CD4-positive, alpha-beta T cell (primary cell): ENCODE measurements at regions not wholly inside any gene's neighbourhood (a gene's known extent, or its start where the extent isn't known, plus 50 kb on each side); places are given as distances from the start of the nearest gene placed in this dataset.
"Not testable (repeated sequence)": the region's sequence is repeated elsewhere in the genome, so short reads cannot be mapped to it uniquely, and the experiment has no call there.

Source experiments
- ATAC-seq: fragments of 200-7000 bp; cut with Tn5 transposase; one replicate; pipeline ENCODE4 v1.10.0; 2022; ENCODE audit warnings: mild to moderate bottlenecking; ENCODE audit not compliant: poor library complexity
- CTCF ChIA-PET: fragments of 350-600 bp; sonication (Branson Sonifier 250); formaldehyde crosslinking; loops from one replicate; lab custom pipeline; 2021; ENCODE audit warnings: antibody characterized with exemption, inconsistent platforms; lab: Charles Lee
- POLR2A ChIA-PET: fragments of 350-600 bp; sonication (Branson Sonifier 250); formaldehyde crosslinking; loops from one replicate; lab custom pipeline; 2021; ENCODE audit warnings: antibody characterized with exemption, inconsistent platforms; lab: Charles Lee
- DNase-seq, 14 experiments: peaks; one replicate each; pipeline ENCODE4 v3.0.0-alpha.2; 2013 to 2020; ENCODE audit warnings: mixed read lengths in 2 of 14
- H3K27ac ChIP-seq, 2 donors: one replicate each; pipeline versions ENCODE4 v1.5.1 to v1.7.0; 2013; ENCODE audit warnings: low read length in 2 of 2, low read depth in 1 of 2, mild to moderate bottlenecking in 1 of 2
- H3K27me3 ChIP-seq, 2 experiments: 1 replicate in 1 of 2; 2 replicates in 1 of 2; pipeline versions ENCODE4 v1.6.1 to v1.7.0; 2013; ENCODE audit warnings: low read length in 2 of 2, control low read depth in 1 of 2, mild to moderate bottlenecking in 1 of 2, moderate library complexity in 1 of 2; ENCODE audit not compliant: insufficient read depth in 2 of 2, control insufficient read depth in 1 of 2
- H3K36me3 ChIP-seq: one replicate; pipeline ENCODE4 v1.6.1; 2013; ENCODE audit warnings: low read length, control low read depth; ENCODE audit not compliant: insufficient read depth
- H3K4me1 ChIP-seq: one replicate; pipeline ENCODE4 v1.6.1; 2013; ENCODE audit warnings: low read length, control low read depth; ENCODE audit not compliant: insufficient read depth
- H3K4me3 ChIP-seq: one replicate; pipeline ENCODE4 v1.5.1; 2013; ENCODE audit warnings: mild to moderate bottlenecking, low read length, moderate library complexity
- H3K9me3 ChIP-seq, 2 experiments: 1 replicate in 1 of 2; 2 replicates in 1 of 2; pipeline versions ENCODE4 v1.6.1 to v1.7.0; 2013; ENCODE audit warnings: low read length in 2 of 2, mild to moderate bottlenecking in 2 of 2, control low read depth in 1 of 2, moderate library complexity in 1 of 2; ENCODE audit not compliant: control insufficient read depth in 1 of 2, insufficient read depth in 1 of 2
- H3K27ac Mint-ChIP-seq: one replicate; pipeline ENCODE4 v1.8.0; 2020; ENCODE audit warnings: mixed read lengths
- H3K27me3 Mint-ChIP-seq: one replicate; pipeline ENCODE4 v1.8.0; 2021; ENCODE audit warnings: mixed read lengths
- H3K36me3 Mint-ChIP-seq: one replicate; pipeline ENCODE4 v1.8.0; 2021; ENCODE audit warnings: low read depth, mixed read lengths
- H3K4me1 Mint-ChIP-seq: one replicate; pipeline ENCODE4 v1.8.0; 2021; ENCODE audit warnings: low read depth, mixed read lengths
- H3K4me3 Mint-ChIP-seq: one replicate; pipeline ENCODE4 v1.8.0; 2020; ENCODE audit warnings: mild to moderate bottlenecking, mixed read lengths
- H3K9me3 Mint-ChIP-seq: one replicate; pipeline ENCODE4 v1.8.0; 2020; ENCODE audit warnings: mixed read lengths
- intact Hi-C, 2 experiments: fragments of 100-400 bp; cut with DNase I in 1 of 2; cut with micrococcal nuclease in 1 of 2; formaldehyde crosslinking; loops; one replicate each; pipeline versions ENCODE4 v1.15.1 to v1.9.0; 2023 to 2025; cut with DNase I, micrococcal nuclease
- TF ChIP-seq, protein P1 (sequence below): fragments of 200-600 bp; IDR thresholded peaks from one replicate; pipeline ENCODE4 v1.8.0; 2022; ENCODE audit warnings: antibody characterized with exemption, mild to moderate bottlenecking

GRCh38 chr10:64699244-64699643, 1178.0 kb downstream of the REEP3 start:
- TF ChIP-seq, protein P1, sequence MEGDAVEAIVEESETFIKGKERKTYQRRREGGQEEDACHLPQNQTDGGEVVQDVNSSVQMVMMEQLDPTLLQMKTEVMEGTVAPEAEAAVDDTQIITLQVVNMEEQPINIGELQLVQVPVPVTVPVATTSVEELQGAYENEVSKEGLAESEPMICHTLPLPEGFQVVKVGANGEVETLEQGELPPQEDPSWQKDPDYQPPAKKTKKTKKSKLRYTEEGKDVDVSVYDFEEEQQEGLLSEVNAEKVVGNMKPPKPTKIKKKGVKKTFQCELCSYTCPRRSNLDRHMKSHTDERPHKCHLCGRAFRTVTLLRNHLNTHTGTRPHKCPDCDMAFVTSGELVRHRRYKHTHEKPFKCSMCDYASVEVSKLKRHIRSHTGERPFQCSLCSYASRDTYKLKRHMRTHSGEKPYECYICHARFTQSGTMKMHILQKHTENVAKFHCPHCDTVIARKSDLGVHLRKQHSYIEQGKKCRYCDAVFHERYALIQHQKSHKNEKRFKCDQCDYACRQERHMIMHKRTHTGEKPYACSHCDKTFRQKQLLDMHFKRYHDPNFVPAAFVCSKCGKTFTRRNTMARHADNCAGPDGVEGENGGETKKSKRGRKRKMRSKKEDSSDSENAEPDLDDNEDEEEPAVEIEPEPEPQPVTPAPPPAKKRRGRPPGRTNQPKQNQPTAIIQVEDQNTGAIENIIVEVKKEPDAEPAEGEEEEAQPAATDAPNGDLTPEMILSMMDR = no peak

GRCh38 chr10:64702086-64702485, 1180.9 kb downstream of the REEP3 start:
- intact Hi-C loops, H3K27me3 Mint-ChIP-seq, DNase-seq, H3K9me3 ChIP-seq, H3K27ac ChIP-seq, H3K4me3 ChIP-seq, H3K36me3 ChIP-seq, H3K9me3 Mint-ChIP-seq, CTCF ChIA-PET, H3K27me3 ChIP-seq, H3K27ac Mint-ChIP-seq, H3K36me3 Mint-ChIP-seq, H3K4me3 Mint-ChIP-seq, ATAC-seq, H3K4me1 Mint-ChIP-seq, H3K4me1 ChIP-seq: not testable (repeated sequence)
- POLR2A ChIA-PET = interaction anchor here (0.6 kb wide), 1 partner anchor 106 kb away, joined by 3 read pairs; no protein-coding TSS in a partner anchor

More at GRCh38 chr10:64699244-64699643, 1178.0 kb downstream of the REEP3 start:
- POLR2A ChIA-PET = no interaction called here
- ATAC-seq (no peak), DNase-seq (no peak)
- H3K27ac Mint-ChIP-seq = no peak overlapping the region
- no peaks in the 10 kb centered on the region for H3K4me1 Mint-ChIP-seq
- Histone ChIP-seq H3K36me3 (no peaks in the 10 kb centered on the region), H3K9me3 (no peaks in the 10 kb centered on the region), H3K4me3 (no peak overlapping the region), H3K4me1 (no peaks in the 10 kb centered on the region), H3K27ac (no peak overlapping the region), H3K27me3 (no peaks in the 10 kb centered on the region)
- H3K27me3 Mint-ChIP-seq = no peaks in the 10 kb centered on the region
- intact Hi-C loops = no loop called here
- H3K9me3 Mint-ChIP-seq = peaks cover 2% of the 10 kb centered on the region
- H3K36me3 Mint-ChIP-seq = no peaks in the 10 kb centered on the region
- H3K4me3 Mint-ChIP-seq = no peak overlapping the region
- CTCF ChIA-PET = no interaction called here

- no peak for DNase-seq
- no peak for ATAC-seq
- ChIA-PET POLR2A (no interaction called here), CTCF (no interaction called here)
- no peak overlapping the region for H3K27ac ChIP-seq
- Mint-ChIP-seq H3K4me1 (no peaks in the 10 kb centered on the region), H3K27ac (no peak overlapping the region), H3K36me3 (no peaks in the 10 kb centered on the region), H3K27me3 (no peaks in the 10 kb centered on the region), H3K9me3 (peaks cover 10% of the 10 kb centered on the region), H3K4me3 (no peak overlapping the region)
- H3K9me3 ChIP-seq = no peaks in the 10 kb centered on the region
- intact Hi-C loops = no loop called here
- H3K4me1 ChIP-seq = no peaks in the 10 kb centered on the region
- TF ChIP-seq, protein P1 = no peak
- H3K4me3 ChIP-seq = no peak overlapping the region
- H3K27me3 ChIP-seq = no peaks in the 10 kb centered on the region
- H3K36me3 ChIP-seq = no peaks in the 10 kb centered on the region
Measured at GRCh38 chr10:64708884-64709681, 1187.9 kb downstream of the REEP3 start.

DNA sequence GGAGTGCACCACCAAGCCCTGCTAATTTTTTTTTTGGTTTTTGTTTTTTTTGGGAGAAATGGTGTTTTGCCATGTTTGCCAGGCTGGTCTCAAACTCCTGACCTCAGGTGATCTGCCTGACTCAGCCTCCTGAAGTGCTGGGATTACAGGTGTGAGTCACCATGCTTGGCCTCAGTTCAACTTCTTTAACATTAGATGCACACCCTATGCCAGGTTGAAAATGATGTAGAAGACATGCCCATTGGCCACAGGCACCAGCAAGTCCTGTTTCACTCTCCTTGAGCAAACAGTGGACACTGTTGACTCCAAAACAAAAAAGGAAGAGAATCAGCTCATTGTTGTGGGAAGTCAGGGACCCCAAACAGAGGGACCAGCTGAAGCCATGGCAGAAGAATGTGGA, 1205.3 kb downstream of the REEP3 start:
- Mint-ChIP-seq H3K9me3 (peaks cover 4% of the 10 kb centered on the region), H3K27ac (no peak overlapping the region), H3K27me3 (no peaks in the 10 kb centered on the region), H3K4me3 (no peak overlapping the region), H3K36me3 (no peaks in the 10 kb centered on the region), H3K4me1 (no peaks in the 10 kb centered on the region)
- Histone ChIP-seq H3K4me3 (no peak overlapping the region), H3K27me3 (no peaks in the 10 kb centered on the region), H3K4me1 (no peaks in the 10 kb centered on the region), H3K36me3 (no peaks in the 10 kb centered on the region), H3K27ac (no peak overlapping the region), H3K9me3 (no peaks in the 10 kb centered on the region)
- POLR2A ChIA-PET = no interaction called here
- CTCF ChIA-PET = no interaction called here
- intact Hi-C loops = no loop called here
- TF ChIP-seq, protein P1 = no peak
- DNase-seq (no peak), ATAC-seq (no peak)
